Stomach (tissue), 8 donors: ENCODE measurements at regions not wholly inside any gene's neighbourhood (a gene's known extent, or its start where the extent isn't known, plus 50 kb on each side); places are given as distances from the start of the nearest gene placed in this dataset.

ENCODE experiments used
- DNase-seq, 2 donors: peaks; one replicate each; pipeline versions ENCODE4 v3.0.0 to v3.0.0-alpha.2; 2013 to 2019
- H3K27ac ChIP-seq, 5 donors: fragments of 200-600 bp in 4 of 5; sonication (generic) in 4 of 5; one replicate each; pipeline ENCODE4 v1.5.1; 2013 to 2019; ENCODE audit warnings: mild to moderate bottlenecking in 1 of 5, moderate library complexity in 1 of 5
- H3K27me3 ChIP-seq, 3 donors: fragments of 200-600 bp; sonication (generic); one replicate each; pipeline ENCODE4 v1.5.1; 2017 to 2019; ENCODE audit warnings: mixed run types in 1 of 3
- H3K36me3 ChIP-seq, 4 donors: fragments of 200-600 bp; sonication (generic); 1 replicate in 3 of 4; 2 replicates in 1 of 4; pipeline ENCODE4 v1.5.1; 2016 to 2019
- H3K4me1 ChIP-seq, 4 donors: fragments of 200-600 bp; sonication (generic); one replicate each; pipeline ENCODE4 v1.5.1; 2016 to 2019
- H3K4me3 ChIP-seq, 4 donors: fragments of 200-600 bp; sonication (generic) in 3 of 4; one replicate each; pipeline ENCODE4 v1.5.1; 2016 to 2019; ENCODE audit warnings: mild to moderate bottlenecking in 1 of 4
- H3K9me3 ChIP-seq, 4 donors: fragments of 200-600 bp; sonication (generic); one replicate each; pipeline ENCODE4 v1.5.1; 2016 to 2019
- CTCF ChIP-seq, 7 experiments: fragments of 450-650 bp in 4 of 7; fragments of 200-600 bp in 3 of 7; sonication (generic) in 3 of 7; IDR thresholded peaks; one replicate each; pipeline ENCODE4 v1.5.1; 2016 to 2019; ENCODE audit warnings: antibody characterized with exemption in 7 of 7, control low read depth in 2 of 7, mild to moderate bottlenecking in 1 of 7
- EP300 ChIP-seq: sonication (generic); formaldehyde crosslinking; IDR thresholded peaks from one replicate; pipeline ENCODE4 v1.6.1; 2017; ENCODE audit warnings: antibody characterized with exemption
- POLR2A ChIP-seq, 4 donors: fragments of 450-650 bp; IDR thresholded peaks; one replicate each; pipeline ENCODE4 v1.6.1; 2016; ENCODE audit warnings: antibody characterized with exemption in 4 of 4, control low read depth in 2 of 4, mild to moderate bottlenecking in 1 of 4, moderate library complexity in 1 of 4
- POLR2AphosphoS5 ChIP-seq, 3 donors: sonication (generic); formaldehyde crosslinking; IDR thresholded peaks; one replicate each; pipeline ENCODE4 v1.6.1; 2016; ENCODE audit warnings: antibody characterized with exemption in 3 of 3
- WGBS, 5 donors: extraction: QIAGEN DNeasy Blood & Tissue Kit in 3 of 5; methylation state at CpG; one replicate each; pipeline versions ENCODE4 v1.1.5 to v1.1.7; 2013 to 2018; 5-methylcytosine and 5-hydroxymethylcytosine counted together
- intact Hi-C: fragments of 100-400 bp; cut with DNase I; formaldehyde crosslinking; loops from one replicate; pipeline ENCODE4 v1.15.1; 2023; ENCODE audit warnings: low total_unique reads
- donor health status: healthy with polysubstance abuse.
- donor health status: Bipolar disorder and iron deficiency.
- donor health status: healthy.

DNA sequence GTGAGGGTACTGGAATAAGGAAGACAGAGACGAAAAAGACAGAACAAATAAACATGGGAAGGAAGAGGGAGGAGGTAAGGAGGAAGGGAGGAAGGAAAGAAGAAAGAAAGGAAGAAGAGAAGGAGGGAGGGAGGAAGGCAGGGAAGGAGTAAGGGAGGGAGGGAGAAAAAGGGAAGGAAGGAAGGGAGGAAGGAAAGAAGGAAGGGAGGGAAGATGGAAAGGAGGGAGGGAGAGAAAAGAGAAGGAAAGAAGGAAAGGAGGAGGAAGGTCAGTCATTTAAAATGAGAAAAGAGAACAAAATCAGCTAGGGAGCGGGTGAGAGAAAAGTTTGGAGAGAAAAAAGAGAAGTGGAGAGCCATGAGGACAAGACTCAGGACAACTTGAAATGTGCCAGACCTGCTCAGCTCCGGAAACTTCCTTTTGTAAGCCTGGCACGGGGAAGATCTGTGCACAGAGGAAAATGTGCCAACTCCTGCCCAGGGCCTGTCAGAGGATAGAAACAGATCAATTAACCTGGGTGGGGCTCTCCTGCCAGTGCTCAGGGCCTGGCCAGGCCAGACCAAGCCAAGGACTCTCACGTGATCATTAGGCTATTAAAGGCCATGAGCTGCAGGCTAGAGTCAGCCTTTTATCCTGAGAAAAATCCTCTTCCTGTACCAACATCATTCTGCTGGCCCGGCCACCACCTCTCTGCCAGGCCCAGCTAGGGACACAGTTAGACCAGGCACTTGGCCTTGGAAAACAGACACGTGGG is 50.1 kb upstream of the BCL6 start:
- 66 to 72% (median 68%) methylated on average over 7 of the region's 7 CpGs for WGBS, 5 donors
- Histone ChIP-seq H3K9me3 (no peaks in the 10 kb centered on the region), H3K27ac (no peak overlapping the region), H3K4me1 (peaks cover 0 to 20% (median 4%) of the 10 kb centered on the region in 4 donors), H3K4me3 (no peak overlapping the region), H3K36me3 (no peaks in the 10 kb centered on the region), H3K27me3 (no peaks in the 10 kb centered on the region)
- DNase-seq = peak in 1 of 2 donors; percentile 31
- intact Hi-C loops = no loop called here
- TF ChIP-seq POLR2A (IDR thresholded peaks at IDR 0.05) = no peak
- no peak for TF ChIP-seq CTCF (IDR thresholded peaks at IDR 0.05)
- no peak for TF ChIP-seq EP300
- TF ChIP-seq POLR2AphosphoS5 (IDR thresholded peaks at IDR 0.05) = no peak

DNA sequence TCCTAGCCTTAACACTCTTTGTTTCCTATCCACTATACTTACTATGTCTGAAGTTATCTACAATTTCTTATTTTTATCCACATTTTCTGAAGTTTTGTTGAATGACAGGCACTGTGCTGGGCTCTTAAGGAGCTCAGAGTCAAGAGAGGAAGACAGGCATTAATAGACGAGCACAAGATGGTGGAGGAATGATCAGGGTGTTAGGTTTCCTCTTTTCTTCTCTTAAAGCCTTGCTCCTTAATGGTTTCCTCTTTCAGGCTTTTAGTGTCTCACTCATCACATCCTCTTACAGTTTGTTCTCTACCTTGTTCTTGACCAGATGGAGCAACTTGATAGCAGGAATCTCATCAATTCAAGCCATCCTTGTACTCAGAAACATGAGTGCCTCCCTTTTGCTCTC is 52.9 kb upstream of the BCL6 start:
- Histone ChIP-seq H3K36me3 (no peaks in the 10 kb centered on the region), H3K4me3 (no peak overlapping the region), H3K27ac (no peak overlapping the region), H3K9me3 (no peaks in the 10 kb centered on the region), H3K27me3 (no peaks in the 10 kb centered on the region), H3K4me1 (peaks cover 0 to 24% (median 4%) of the 10 kb centered on the region in 4 donors)
- intact Hi-C loops = no loop called here
- WGBS, 5 donors = 83 to 97% (median 93%) methylated on average over 1 of the region's 1 CpG
- no peak for DNase-seq
- no peak for TF ChIP-seq EP300
- TF ChIP-seq CTCF (IDR thresholded peaks at IDR 0.05) = no peak
- no peak for TF ChIP-seq POLR2AphosphoS5 (IDR thresholded peaks at IDR 0.05)
- TF ChIP-seq POLR2A (IDR thresholded peaks at IDR 0.05) = no peak

GRCh38 chr3:187798531-187799530 is 53.6 kb upstream of the BCL6 start:
- H3K36me3 ChIP-seq = no peaks in the 10 kb centered on the region
- WGBS, 5 donors = 77 to 83% (median 81%) methylated on average over 15 of the region's 15 CpGs
- peaks cover 0 to 24% (median 4%) of the 10 kb centered on the region in 4 donors for H3K4me1 ChIP-seq
- TF ChIP-seq POLR2AphosphoS5 (IDR thresholded peaks at IDR 0.05) = no peak
- no peak for TF ChIP-seq CTCF (IDR thresholded peaks at IDR 0.05)
- TF ChIP-seq EP300 = no peak
- no peak for TF ChIP-seq POLR2A (IDR thresholded peaks at IDR 0.05)
- no peak overlapping the region for H3K4me3 ChIP-seq
- peak overlapping the region in 2 of 5 donors; percentile 45 to 77 for H3K27ac ChIP-seq
- H3K27me3 ChIP-seq = no peaks in the 10 kb centered on the region
- peak in 1 of 2 donors; percentile 31 for DNase-seq
- intact Hi-C loops = no loop called here
- no peaks in the 10 kb centered on the region for H3K9me3 ChIP-seq

DNA sequence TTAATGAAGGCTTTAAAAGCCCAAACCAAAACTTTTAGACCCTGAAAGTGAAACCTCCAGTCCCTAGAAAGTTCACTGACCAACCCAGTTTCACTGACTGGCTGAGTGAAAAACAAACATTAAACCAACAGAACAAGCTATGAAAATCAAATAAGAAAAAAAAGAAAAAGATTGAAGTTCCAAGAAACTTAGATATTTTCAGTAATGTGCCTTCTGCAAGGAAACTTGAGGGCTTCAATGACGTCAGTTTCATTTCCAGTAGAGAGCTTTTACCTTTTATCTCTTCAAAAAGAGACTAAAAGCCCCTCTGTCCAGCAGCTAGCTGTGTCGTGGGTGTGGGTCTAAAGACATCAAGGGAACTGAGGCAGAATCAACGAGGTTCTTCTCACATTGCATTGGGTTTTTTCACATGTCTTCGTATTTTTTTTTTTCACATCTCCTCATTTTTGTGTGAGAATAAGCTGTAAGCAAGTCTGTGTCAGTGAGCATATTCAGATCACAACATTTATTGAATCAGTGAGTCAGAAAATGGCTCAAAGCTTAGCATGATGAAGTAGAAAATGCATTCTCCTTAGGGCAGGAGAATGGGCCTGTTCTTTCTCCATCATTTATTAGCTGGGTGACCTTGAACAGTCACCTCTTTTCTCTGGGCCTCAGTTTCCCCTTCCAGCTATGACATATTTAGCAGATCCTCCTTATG is 54.8 kb upstream of the BCL6 start:
- TF ChIP-seq CTCF (IDR thresholded peaks at IDR 0.05) = no peak
- TF ChIP-seq EP300 = no peak
- TF ChIP-seq POLR2A (IDR thresholded peaks at IDR 0.05) = no peak
- no peak for TF ChIP-seq POLR2AphosphoS5 (IDR thresholded peaks at IDR 0.05)
- no peaks in the 10 kb centered on the region for H3K27me3 ChIP-seq
- intact Hi-C loops = no loop called here
- H3K36me3 ChIP-seq = no peaks in the 10 kb centered on the region
- no peaks in the 10 kb centered on the region for H3K9me3 ChIP-seq
- peak in 1 of 2 donors; percentile 72 for DNase-seq
- WGBS, 5 donors = 21 to 49% (median 37%) methylated on average over 4 of the region's 4 CpGs
- peaks cover 0 to 24% (median 4%) of the 10 kb centered on the region in 4 donors for H3K4me1 ChIP-seq
- H3K27ac ChIP-seq = peak overlapping the region in 3 of 5 donors; percentile 25 to 77 (median 45)
- no peak overlapping the region for H3K4me3 ChIP-seq
